ENCODE measurements at regions not wholly inside any gene's neighbourhood (a gene's known extent, or its start where the extent isn't known, plus 50 kb on each side); places are given as distances from the start of the nearest gene placed in this dataset.

GRCh38 chr2:51219468-51219867 is 187.5 kb upstream of the NRXN1 start:
- Mint-ChIP-seq H3K4me1 (ENCODE audit: low read depth in 2 of 2) (no peaks in the 10 kb centered on the region), H3K9me3 (peaks cover 8% of the 10 kb centered on the region), H3K4me3 (no peak overlapping the region), H3K27me3 (no peaks in the 10 kb centered on the region), H3K36me3 (peaks cover 4% of the 10 kb centered on the region), H3K27ac (no peak overlapping the region)
- ATAC-seq (no peak), DNase-seq (ENCODE audit: low spot score) (no peak)

- Mint-ChIP-seq H3K27ac (no peak overlapping the region), H3K4me3 (no peak overlapping the region)
- ATAC-seq: no peak
Measured at GRCh38 chr2:51218047-51218446, 186.1 kb upstream of the NRXN1 start.

DNA sequence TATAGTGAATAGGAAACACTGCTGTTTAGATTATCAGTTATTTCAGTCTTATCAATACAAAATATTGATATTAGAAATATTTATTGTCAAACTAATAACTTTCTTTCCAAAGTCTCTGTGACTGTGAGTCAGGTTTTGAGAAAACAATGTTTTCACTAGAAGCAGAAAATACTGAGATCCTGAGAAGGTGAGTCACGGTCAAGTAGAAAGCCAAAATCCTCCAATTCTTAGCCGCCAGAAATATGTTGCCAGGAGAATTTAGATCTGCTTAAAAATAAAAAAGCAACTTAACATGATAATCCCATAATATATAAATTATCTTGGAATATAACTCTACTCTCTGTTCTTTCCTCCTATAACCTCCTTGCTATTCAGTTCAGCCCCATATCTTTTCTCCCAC is 181.9 kb upstream of the NRXN1 start:
- peaks cover 7% of the 10 kb centered on the region for H3K36me3 Mint-ChIP-seq
- no peaks in the 10 kb centered on the region for H3K4me1 Mint-ChIP-seq (ENCODE audit: low read depth in 2 of 2)
- H3K27ac Mint-ChIP-seq: no peak overlapping the region
- H3K4me3 Mint-ChIP-seq: no peak overlapping the region
- no peak for DNase-seq (ENCODE audit: low spot score)
- ATAC-seq: no peak
- H3K9me3 Mint-ChIP-seq: peaks cover 19% of the 10 kb centered on the region
- H3K27me3 Mint-ChIP-seq: no peaks in the 10 kb centered on the region

More at GRCh38 chr2:51218047-51218446, 186.1 kb upstream of the NRXN1 start:
- Mint-ChIP-seq H3K4me1 (ENCODE audit: low read depth in 2 of 2) (no peaks in the 10 kb centered on the region), H3K27me3 (no peaks in the 10 kb centered on the region), H3K9me3 (peaks cover 14% of the 10 kb centered on the region), H3K36me3 (peaks cover 4% of the 10 kb centered on the region)
- no peak for DNase-seq (ENCODE audit: low spot score)

DNA sequence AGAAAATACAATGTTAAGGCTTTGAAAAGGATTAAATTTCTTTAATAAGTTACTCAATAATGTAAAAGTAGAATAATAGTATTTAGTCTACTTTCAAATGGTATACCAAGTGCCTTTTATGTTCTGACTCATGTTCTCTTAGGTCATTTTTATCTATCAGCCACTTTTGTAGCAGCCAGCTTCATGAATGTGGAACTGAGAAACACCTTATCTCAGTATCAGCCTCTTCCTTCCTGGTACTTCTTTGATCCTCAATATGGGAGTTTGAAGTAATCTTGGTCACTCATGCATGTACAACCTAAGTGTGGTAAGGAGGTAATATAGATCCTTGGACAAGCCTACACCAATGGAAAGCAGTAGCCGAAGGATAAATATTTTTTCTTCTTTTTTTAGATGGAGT is 180.4 kb upstream of the NRXN1 start:
- Mint-ChIP-seq H3K27ac (no peak overlapping the region), H3K4me3 (no peak overlapping the region), H3K27me3 (no peaks in the 10 kb centered on the region), H3K9me3 (peaks cover 22% of the 10 kb centered on the region), H3K36me3 (peaks cover 7% of the 10 kb centered on the region), H3K4me1 (ENCODE audit: low read depth in 2 of 2) (no peaks in the 10 kb centered on the region)
- no peak for DNase-seq (ENCODE audit: low spot score)
- no peak for ATAC-seq

GRCh38 chr2:51208521-51208920 is 176.6 kb upstream of the NRXN1 start:
- Mint-ChIP-seq H3K36me3 (peaks cover 7% of the 10 kb centered on the region), H3K9me3 (peaks cover 22% of the 10 kb centered on the region), H3K27ac (no peak overlapping the region), H3K4me1 (ENCODE audit: low read depth in 2 of 2) (no peaks in the 10 kb centered on the region), H3K4me3 (no peak overlapping the region), H3K27me3 (no peaks in the 10 kb centered on the region)
- DNase-seq (ENCODE audit: low spot score) (no peak), ATAC-seq (no peak)

DNA sequence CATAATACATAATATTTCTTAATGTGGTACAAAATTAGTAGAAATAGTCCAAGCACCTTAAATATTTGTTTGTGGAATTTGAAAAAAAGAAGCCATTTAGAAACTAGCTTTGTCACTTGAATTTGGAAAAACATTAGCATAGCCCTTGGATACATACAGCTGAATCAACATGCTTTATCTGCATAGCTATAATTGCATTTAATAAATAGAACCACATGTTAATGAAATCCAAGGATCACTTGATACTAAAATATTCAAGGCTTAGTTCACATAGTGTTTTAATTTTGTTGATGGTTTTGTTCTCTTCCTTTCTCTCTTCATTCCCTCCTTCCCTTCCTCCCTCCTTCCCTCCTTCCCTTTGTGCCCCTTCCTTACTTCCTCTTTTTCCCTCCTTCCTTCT is 169.4 kb upstream of the NRXN1 start:
- H3K27me3 Mint-ChIP-seq: no peaks in the 10 kb centered on the region
- H3K4me1 Mint-ChIP-seq (ENCODE audit: low read depth in 2 of 2): no peaks in the 10 kb centered on the region
- no peak overlapping the region for H3K4me3 Mint-ChIP-seq
- ATAC-seq: no peak
- no peak overlapping the region for H3K27ac Mint-ChIP-seq
- DNase-seq (ENCODE audit: low spot score): no peak
- peaks cover 5% of the 10 kb centered on the region for H3K36me3 Mint-ChIP-seq
- H3K9me3 Mint-ChIP-seq: peaks cover 21% of the 10 kb centered on the region

GRCh38 chr2:51194656-51195055 is 162.7 kb upstream of the NRXN1 start:
- Mint-ChIP-seq H3K4me1 (ENCODE audit: low read depth in 2 of 2) (no peaks in the 10 kb centered on the region), H3K36me3 (peaks cover 25% of the 10 kb centered on the region), H3K9me3 (peaks cover 34% of the 10 kb centered on the region), H3K27me3 (no peaks in the 10 kb centered on the region), H3K27ac (no peak overlapping the region), H3K4me3 (no peak overlapping the region)
- no peak for ATAC-seq
- no peak for DNase-seq (ENCODE audit: low spot score)

GRCh38 chr2:51170273-51170672 is 138.3 kb upstream of the NRXN1 start:
- ATAC-seq (no peak), DNase-seq (ENCODE audit: low spot score) (no peak)
- no peak overlapping the region for H3K27ac Mint-ChIP-seq
- H3K4me3 Mint-ChIP-seq: no peak overlapping the region
- peaks cover 16% of the 10 kb centered on the region for H3K9me3 Mint-ChIP-seq
- H3K4me1 Mint-ChIP-seq (ENCODE audit: low read depth in 2 of 2): no peaks in the 10 kb centered on the region
- H3K36me3 Mint-ChIP-seq: no peaks in the 10 kb centered on the region
- no peaks in the 10 kb centered on the region for H3K27me3 Mint-ChIP-seq

- no peak overlapping the region for H3K4me3 Mint-ChIP-seq
- no peak overlapping the region for H3K27ac Mint-ChIP-seq
- no peaks in the 10 kb centered on the region for H3K4me1 Mint-ChIP-seq (ENCODE audit: low read depth in 2 of 2)
- no peak for DNase-seq (ENCODE audit: low spot score)
- no peaks in the 10 kb centered on the region for H3K27me3 Mint-ChIP-seq
- no peaks in the 10 kb centered on the region for H3K36me3 Mint-ChIP-seq
- H3K9me3 Mint-ChIP-seq: peaks cover 16% of the 10 kb centered on the region
- peak in 1 of 2 donors; percentile 17 for ATAC-seq
Measured at GRCh38 chr2:51165534-51166260, 133.8 kb upstream of the NRXN1 start.

- no peaks in the 10 kb centered on the region for H3K36me3 Mint-ChIP-seq
- no peaks in the 10 kb centered on the region for H3K4me1 Mint-ChIP-seq (ENCODE audit: low read depth in 2 of 2)
- ATAC-seq (no peak), DNase-seq (ENCODE audit: low spot score) (no peak)
- no peak overlapping the region for H3K4me3 Mint-ChIP-seq
- H3K9me3 Mint-ChIP-seq: peaks cover 16% of the 10 kb centered on the region
- no peak overlapping the region for H3K27ac Mint-ChIP-seq
- no peaks in the 10 kb centered on the region for H3K27me3 Mint-ChIP-seq
Measured at GRCh38 chr2:51158251-51158650, 126.3 kb upstream of the NRXN1 start.

GRCh38 chr2:51153236-51153635 is 121.3 kb upstream of the NRXN1 start:
- ATAC-seq: no peak
- Mint-ChIP-seq H3K4me3 (no peak overlapping the region), H3K36me3 (no peaks in the 10 kb centered on the region)

DNA sequence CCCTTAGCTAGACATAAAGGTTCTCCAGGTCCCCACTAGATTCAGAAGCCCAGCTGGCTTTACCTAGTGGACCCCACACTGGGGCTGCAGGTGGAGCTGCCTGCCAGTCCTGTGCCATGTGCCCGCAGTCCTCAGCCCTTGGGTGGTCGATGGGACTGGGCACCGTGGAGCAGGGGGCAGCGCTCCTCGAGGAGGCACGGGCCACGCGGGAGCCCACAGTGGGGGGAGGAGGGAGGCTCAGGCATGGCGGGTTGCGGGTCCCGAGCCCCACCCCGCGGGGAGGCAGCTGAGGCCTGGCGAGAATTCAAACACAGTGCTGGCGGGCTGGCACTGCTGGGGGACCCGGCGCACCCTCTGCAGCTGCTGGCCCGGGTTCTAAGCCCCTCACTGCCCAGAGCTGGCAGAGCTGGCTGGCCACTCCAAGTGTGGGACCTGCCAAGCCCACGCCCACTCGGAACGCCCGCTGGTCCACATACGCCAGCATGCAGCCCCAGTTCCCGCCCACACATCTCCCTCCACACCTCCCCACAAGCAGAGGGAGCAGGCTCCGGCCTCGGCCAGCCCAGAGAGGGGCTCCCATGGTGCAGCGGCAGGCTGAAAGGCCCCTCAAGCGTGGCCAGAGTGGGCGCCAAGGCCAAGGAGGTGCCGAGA is 119.7 kb upstream of the NRXN1 start:
- Mint-ChIP-seq H3K4me3 (no peak overlapping the region), H3K27ac (no peak overlapping the region), H3K4me1 (ENCODE audit: low read depth in 2 of 2) (no peaks in the 10 kb centered on the region), H3K36me3 (no peaks in the 10 kb centered on the region), H3K9me3 (peaks cover 16% of the 10 kb centered on the region), H3K27me3 (no peaks in the 10 kb centered on the region)
- DNase-seq (ENCODE audit: low spot score) (no peak), ATAC-seq (no peak)

More at GRCh38 chr2:51153236-51153635, 121.3 kb upstream of the NRXN1 start:
- no peak for DNase-seq (ENCODE audit: low spot score)
- peaks cover 22% of the 10 kb centered on the region for H3K9me3 Mint-ChIP-seq
- H3K27ac Mint-ChIP-seq: no peak overlapping the region
- H3K27me3 Mint-ChIP-seq: no peaks in the 10 kb centered on the region
- H3K4me1 Mint-ChIP-seq (ENCODE audit: low read depth in 2 of 2): no peaks in the 10 kb centered on the region

- Mint-ChIP-seq H3K36me3 (no peaks in the 10 kb centered on the region), H3K27ac (no peak overlapping the region), H3K27me3 (no peaks in the 10 kb centered on the region), H3K9me3 (peaks cover 15% of the 10 kb centered on the region), H3K4me1 (ENCODE audit: low read depth in 2 of 2) (no peaks in the 10 kb centered on the region), H3K4me3 (no peak overlapping the region)
- DNase-seq (ENCODE audit: low spot score): no peak
- ATAC-seq: no peak
Measured at GRCh38 chr2:51149725-51150124, 117.8 kb upstream of the NRXN1 start.

GRCh38 chr2:51145761-51146160 is 113.8 kb upstream of the NRXN1 start:
- no peak for DNase-seq (ENCODE audit: low spot score)
- H3K4me1 Mint-ChIP-seq (ENCODE audit: low read depth in 2 of 2): no peaks in the 10 kb centered on the region
- ATAC-seq: no peak
- no peaks in the 10 kb centered on the region for H3K27me3 Mint-ChIP-seq
- no peaks in the 10 kb centered on the region for H3K36me3 Mint-ChIP-seq
- H3K9me3 Mint-ChIP-seq: peaks cover 9% of the 10 kb centered on the region
- H3K27ac Mint-ChIP-seq: no peak overlapping the region
- H3K4me3 Mint-ChIP-seq: no peak overlapping the region

All from natural killer cell treated with Interleukin-12 subunit alpha and Interleukin-12 subunit beta and Interleukin-15 and Interleukin-18, amount 100 ng/mL, for 72 hours (primary cell).